Body of pancreas (tissue), 4 donors: ENCODE measurements at regions not wholly inside any gene's neighbourhood (a gene's known extent, or its start where the extent isn't known, plus 50 kb on each side); places are given as distances from the start of the nearest gene placed in this dataset.

ENCODE experiments used
- ATAC-seq: fragments of 150-250 bp; one replicate; pipeline ENCODE4 v1.9.1; 2016
- DNase-seq, 4 donors: peaks; one replicate each; pipeline ENCODE4 v3.0.0-alpha.2; 2019
- H3K27ac ChIP-seq, 4 donors: fragments of 200-600 bp; sonication (generic); 1 replicate in 3 of 4; 2 replicates in 1 of 4; pipeline versions ENCODE4 v1.5.1 to v1.6.1; 2016 to 2019; ENCODE audit warnings: mild to moderate bottlenecking in 1 of 4, mixed read lengths in 1 of 4, moderate library complexity in 1 of 4
- H3K27me3 ChIP-seq, 2 donors: fragments of 200-600 bp; sonication (generic); one replicate each; pipeline ENCODE4 v1.6.0; 2016; ENCODE audit warnings: mild to moderate bottlenecking in 1 of 2
- H3K36me3 ChIP-seq, 2 donors: fragments of 200-600 bp; sonication (generic); replicated peaks in 1 of 2; 2 replicates each; pipeline ENCODE4 v1.5.1; 2016; ENCODE audit warnings: low read depth in 2 of 2; ENCODE audit not compliant: insufficient read depth in 1 of 2
- H3K4me1 ChIP-seq: fragments of 200-600 bp; sonication (generic); one replicate; pipeline ENCODE4 v1.6.0; 2016
- H3K4me3 ChIP-seq, 2 donors: fragments of 200-600 bp; sonication (generic); 1 replicate in 1 of 2; 2 replicates in 1 of 2; pipeline ENCODE4 v1.5.1; 2016 to 2019
- H3K9me3 ChIP-seq, 3 donors: fragments of 200-600 bp; sonication (generic); 1 replicate in 2 of 3; 2 replicates in 1 of 3; pipeline ENCODE4 v1.5.1; 2016
- POLR2A ChIP-seq, 3 donors: fragments of 450-650 bp; IDR thresholded peaks; one replicate each; pipeline ENCODE4 v1.6.1; 2016; ENCODE audit warnings: antibody characterized with exemption in 3 of 3, mild to moderate bottlenecking in 2 of 3
- WGBS, 2 donors: methylation state at CpG; one replicate each; pipeline ENCODE4 v1.1.5; 2017; 5-methylcytosine and 5-hydroxymethylcytosine counted together
- intact Hi-C: fragments of 100-400 bp; cut with DNase I; formaldehyde crosslinking; loops from one replicate; pipeline ENCODE4 v1.15.1; 2023
- TF ChIP-seq, protein P1 (sequence below), 7 experiments: fragments of 450-650 bp in 4 of 7; fragments of 200-600 bp in 3 of 7; sonication (generic) in 3 of 7; IDR thresholded peaks; one replicate each; pipeline ENCODE4 v1.5.1; 2016 to 2019; ENCODE audit warnings: antibody characterized with exemption in 7 of 7

DNA sequence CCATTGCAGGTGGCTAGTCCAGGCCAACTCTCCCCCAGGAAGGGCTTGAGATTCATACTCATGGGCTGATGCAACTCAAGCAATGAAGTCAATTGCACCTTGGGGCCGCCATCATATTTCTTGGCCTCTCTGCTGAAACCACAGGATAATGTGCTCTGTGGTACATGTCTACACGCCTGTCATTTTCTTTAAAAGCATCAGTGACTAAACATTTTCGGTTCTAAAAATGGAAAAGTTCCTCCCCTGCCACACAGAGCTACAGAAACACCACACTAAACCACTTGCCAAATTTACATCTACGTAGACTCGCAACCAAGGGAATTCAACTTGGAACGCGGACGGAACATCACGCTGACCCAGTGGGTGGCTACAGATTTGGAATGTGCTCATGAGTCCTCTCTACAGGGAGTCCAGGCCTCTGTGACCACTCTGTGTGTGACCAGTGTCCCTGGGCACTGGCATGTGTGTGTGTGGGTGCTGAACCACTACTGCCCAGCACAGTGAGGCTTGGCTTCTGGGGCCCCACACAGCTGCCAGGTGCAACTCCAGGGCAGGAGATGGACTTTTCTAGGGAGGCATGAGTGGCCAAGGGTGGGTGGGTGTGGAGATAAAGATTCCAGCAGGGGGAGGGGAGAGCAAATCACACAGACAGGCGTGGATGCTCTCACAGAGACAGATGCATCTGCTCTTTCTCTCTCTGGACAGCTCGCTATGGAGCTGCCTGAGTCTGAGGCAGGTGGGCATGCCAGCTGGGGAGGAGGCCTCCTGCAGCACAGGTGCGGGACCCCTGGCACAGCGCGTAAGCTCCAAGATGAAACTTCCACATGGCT, 261.9 kb downstream of the CTTN start:
- intact Hi-C loops = no loop called here
- ATAC-seq = no peak
- no peak overlapping the region for H3K27ac ChIP-seq
- no peaks in the 10 kb centered on the region for H3K36me3 ChIP-seq
- TF ChIP-seq POLR2A (IDR thresholded peaks at IDR 0.05) = no peak
- TF ChIP-seq, protein P1, sequence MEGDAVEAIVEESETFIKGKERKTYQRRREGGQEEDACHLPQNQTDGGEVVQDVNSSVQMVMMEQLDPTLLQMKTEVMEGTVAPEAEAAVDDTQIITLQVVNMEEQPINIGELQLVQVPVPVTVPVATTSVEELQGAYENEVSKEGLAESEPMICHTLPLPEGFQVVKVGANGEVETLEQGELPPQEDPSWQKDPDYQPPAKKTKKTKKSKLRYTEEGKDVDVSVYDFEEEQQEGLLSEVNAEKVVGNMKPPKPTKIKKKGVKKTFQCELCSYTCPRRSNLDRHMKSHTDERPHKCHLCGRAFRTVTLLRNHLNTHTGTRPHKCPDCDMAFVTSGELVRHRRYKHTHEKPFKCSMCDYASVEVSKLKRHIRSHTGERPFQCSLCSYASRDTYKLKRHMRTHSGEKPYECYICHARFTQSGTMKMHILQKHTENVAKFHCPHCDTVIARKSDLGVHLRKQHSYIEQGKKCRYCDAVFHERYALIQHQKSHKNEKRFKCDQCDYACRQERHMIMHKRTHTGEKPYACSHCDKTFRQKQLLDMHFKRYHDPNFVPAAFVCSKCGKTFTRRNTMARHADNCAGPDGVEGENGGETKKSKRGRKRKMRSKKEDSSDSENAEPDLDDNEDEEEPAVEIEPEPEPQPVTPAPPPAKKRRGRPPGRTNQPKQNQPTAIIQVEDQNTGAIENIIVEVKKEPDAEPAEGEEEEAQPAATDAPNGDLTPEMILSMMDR (IDR thresholded peaks at IDR 0.05) = no peak
- 93% methylated on average over 11 to 14 of the region's 14 CpGs for WGBS, 2 donors
- DNase-seq = no peak
- H3K27me3 ChIP-seq = no peaks in the 10 kb centered on the region
- H3K4me3 ChIP-seq = no peak overlapping the region
- H3K4me1 ChIP-seq = no peaks in the 10 kb centered on the region
- H3K9me3 ChIP-seq = no peaks in the 10 kb centered on the region

DNA sequence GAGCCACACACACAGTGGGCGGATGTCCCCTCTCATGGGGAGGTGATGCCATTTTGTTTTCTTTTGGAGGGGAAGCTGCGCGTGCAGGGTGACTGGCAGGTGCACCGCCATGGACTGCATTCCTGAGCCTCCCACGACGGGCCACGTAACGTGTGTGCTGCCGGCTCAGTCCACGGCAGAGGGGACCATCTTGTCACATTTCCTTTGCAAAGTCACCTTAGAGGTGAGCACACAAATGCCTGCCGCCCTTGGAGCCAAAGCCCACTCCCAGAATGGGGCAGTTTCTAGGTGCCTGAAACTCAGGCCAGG, 262.5 kb downstream of the CTTN start:
- Histone ChIP-seq H3K9me3 (no peaks in the 10 kb centered on the region), H3K27ac (no peak overlapping the region), H3K27me3 (no peaks in the 10 kb centered on the region), H3K4me1 (no peaks in the 10 kb centered on the region), H3K4me3 (no peak overlapping the region), H3K36me3 (no peaks in the 10 kb centered on the region)
- intact Hi-C loops = no loop called here
- DNase-seq (no peak), ATAC-seq (no peak)
- 95 to 97% methylated on average over 10 to 11 of the region's 11 CpGs for WGBS, 2 donors
- TF ChIP-seq, protein P1 (IDR thresholded peaks at IDR 0.05) = no peak
- TF ChIP-seq POLR2A (IDR thresholded peaks at IDR 0.05) = no peak

DNA sequence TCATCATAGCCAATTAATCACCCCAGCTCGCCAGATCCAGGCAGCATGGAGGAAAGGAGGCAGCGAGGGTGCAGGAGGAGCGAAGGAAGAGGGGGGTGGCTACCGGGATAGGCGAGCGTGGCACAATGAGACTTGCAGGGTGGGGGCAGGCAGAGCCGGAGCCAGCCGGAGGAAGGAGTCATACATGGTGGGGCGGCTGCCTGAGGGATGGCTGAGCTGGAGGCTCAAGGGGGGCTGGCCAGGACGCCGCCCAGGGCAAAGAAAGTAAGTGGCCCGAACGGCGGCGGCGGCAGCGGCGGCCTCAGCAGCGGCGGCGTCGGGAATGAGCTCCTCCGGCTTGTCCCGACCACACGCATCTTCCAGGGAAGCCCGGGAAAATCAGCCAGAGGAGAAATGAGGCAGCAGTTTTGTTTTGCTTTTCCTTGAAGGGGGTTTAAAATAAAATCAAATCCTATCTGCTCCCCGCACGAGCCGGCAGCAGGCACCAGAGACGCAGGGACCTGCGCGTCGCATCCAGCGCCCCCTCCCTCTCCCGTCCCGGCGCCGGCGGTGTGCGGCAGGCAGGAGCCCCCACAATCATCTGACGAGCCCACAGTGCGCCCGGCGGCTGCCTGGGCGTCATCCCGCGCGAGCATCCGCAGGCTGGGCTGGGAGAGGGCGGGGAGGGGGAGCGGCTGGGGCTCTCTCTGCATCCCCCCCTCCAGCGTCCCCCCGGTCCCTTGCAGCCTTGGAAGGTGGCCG, 263.6 kb downstream of the CTTN start:
- Histone ChIP-seq H3K27ac (no peak overlapping the region), H3K27me3 (no peaks in the 10 kb centered on the region), H3K4me1 (no peaks in the 10 kb centered on the region), H3K9me3 (no peaks in the 10 kb centered on the region), H3K36me3 (no peaks in the 10 kb centered on the region), H3K4me3 (no peak overlapping the region)
- intact Hi-C loops = no loop called here
- DNase-seq (no peak), ATAC-seq (no peak)
- TF ChIP-seq POLR2A (IDR thresholded peaks at IDR 0.05) = no peak
- TF ChIP-seq, protein P1 (IDR thresholded peaks at IDR 0.05) = no peak
- WGBS, 2 donors = 64 to 67% methylated on average over 46 to 50 of the region's 54 CpGs

DNA sequence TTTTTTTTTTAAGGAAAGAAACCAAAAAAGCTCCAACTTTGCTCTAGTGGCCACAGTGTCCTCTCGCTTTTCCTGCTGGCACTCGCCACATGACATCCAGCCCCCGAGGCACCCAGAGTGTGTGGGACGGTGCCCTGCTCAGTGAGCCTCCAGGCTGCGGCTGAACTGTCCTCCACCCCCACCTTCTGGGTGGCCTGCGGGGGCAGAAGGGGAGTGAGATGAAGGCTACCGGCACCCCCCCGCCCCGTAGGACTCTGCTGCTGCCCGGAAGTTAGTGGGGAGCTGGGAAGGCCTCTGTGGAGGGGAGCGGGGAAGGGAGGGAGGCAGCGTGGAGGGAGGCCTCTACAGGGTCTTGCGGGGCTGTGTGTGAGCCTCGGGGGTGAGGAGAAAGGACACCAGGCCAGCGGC, 264.4 kb downstream of the CTTN start:
- intact Hi-C loops = no loop called here
- ATAC-seq (no peak), DNase-seq (no peak)
- Histone ChIP-seq H3K4me1 (no peaks in the 10 kb centered on the region), H3K36me3 (no peaks in the 10 kb centered on the region), H3K4me3 (no peak overlapping the region), H3K9me3 (no peaks in the 10 kb centered on the region), H3K27me3 (no peaks in the 10 kb centered on the region), H3K27ac (no peak overlapping the region)
- WGBS, 2 donors = 76 to 84% methylated on average over 12 to 14 of the region's 15 CpGs
- TF ChIP-seq, protein P1 (IDR thresholded peaks at IDR 0.05) = no peak
- no peak for TF ChIP-seq POLR2A (IDR thresholded peaks at IDR 0.05)
